Spinal cord (tissue), 9 donors: ENCODE measurements at regions not wholly inside any gene's neighbourhood (a gene's known extent, or its start where the extent isn't known, plus 50 kb on each side); places are given as distances from the start of the nearest gene placed in this dataset.

Experiments used
- DNase-seq, 6 donors: peaks; one replicate each; pipeline versions ENCODE4 v3.0.0 to v3.0.0-alpha.2; 2013 to 2015; ENCODE audit warnings: low spot score in 6 of 6, low read depth in 4 of 6
- H3K27ac ChIP-seq: one replicate; pipeline ENCODE4 v1.5.1; 2013; ENCODE audit warnings: low read depth, low read length, control low read depth
- H3K27me3 ChIP-seq: one replicate; pipeline ENCODE4 v1.6.1; 2013; ENCODE audit warnings: low read length; ENCODE audit not compliant: control insufficient read depth, insufficient read depth
- H3K36me3 ChIP-seq: one replicate; pipeline ENCODE4 v1.6.1; 2013; ENCODE audit warnings: low read length; ENCODE audit not compliant: control insufficient read depth, insufficient read depth
- H3K4me1 ChIP-seq: one replicate; pipeline ENCODE4 v1.6.1; 2013; ENCODE audit warnings: low read length; ENCODE audit not compliant: control insufficient read depth, insufficient read depth
- H3K4me3 ChIP-seq: one replicate; pipeline ENCODE4 v1.5.1; 2013; ENCODE audit warnings: low read depth, low read length, control low read depth
- H3K9me3 ChIP-seq: one replicate; pipeline ENCODE4 v1.6.1; 2013; ENCODE audit warnings: low read length; ENCODE audit not compliant: control insufficient read depth, insufficient read depth
- WGBS: methylation state at CpG from one replicate; pipeline ENCODE4 v1.1.5; 2013; ENCODE audit warnings: missing lambda C conversion rate; ENCODE audit not compliant: insufficient coverage; 5-methylcytosine and 5-hydroxymethylcytosine counted together
- donor health status: healthy.

DNA sequence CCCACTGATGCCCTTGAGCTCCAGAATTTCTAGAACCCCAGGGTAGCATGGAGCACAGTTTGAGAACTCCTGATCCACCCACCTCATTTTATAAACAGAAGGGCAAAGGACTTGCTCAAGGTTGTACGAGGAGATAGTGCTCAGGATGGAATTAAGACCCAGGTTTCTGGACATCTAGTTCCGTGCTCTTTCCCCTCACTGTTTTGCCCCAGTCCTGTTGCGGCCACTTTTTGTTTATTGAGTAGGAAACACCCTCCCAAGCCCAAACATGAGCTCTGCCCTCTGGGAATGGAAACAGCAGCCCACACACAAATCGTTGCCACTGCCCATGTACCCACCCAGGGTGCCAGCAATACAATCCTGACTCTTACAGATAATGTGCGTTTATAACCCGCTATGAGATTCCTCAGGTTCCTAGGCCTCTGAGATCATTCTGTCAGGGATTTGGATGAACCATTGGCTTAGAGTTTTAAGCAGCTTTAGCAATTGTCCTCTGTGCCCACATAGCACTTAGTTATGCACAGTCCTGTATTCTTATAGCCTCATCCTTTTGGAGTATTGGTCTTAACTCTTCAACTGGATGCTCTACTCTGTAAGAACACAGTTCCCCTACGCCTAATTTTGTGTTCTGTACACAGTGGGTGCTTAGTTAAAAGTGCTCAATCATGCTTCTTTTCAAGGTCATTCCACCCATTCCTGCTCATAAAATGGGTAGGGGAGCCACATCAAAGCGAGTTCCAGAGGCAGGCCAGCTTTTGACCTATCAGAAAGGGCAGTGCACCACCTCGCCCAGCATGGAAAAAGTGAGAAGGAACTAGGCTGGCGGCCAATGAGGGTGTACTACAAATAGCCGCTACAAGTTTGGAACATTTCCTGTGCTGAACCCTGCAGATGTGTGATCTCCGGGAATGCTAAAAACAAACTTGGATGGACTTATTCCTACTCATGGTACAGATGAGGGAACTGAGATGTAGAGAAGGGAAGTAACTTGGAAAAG, 60.3 kb upstream of the IGFBP2 start:
- no peak overlapping the region for H3K27ac ChIP-seq
- peak in 1 of 6 donors; percentile 49 for DNase-seq
- no peaks in the 10 kb centered on the region for H3K36me3 ChIP-seq
- no peak overlapping the region for H3K4me3 ChIP-seq
- no peaks in the 10 kb centered on the region for H3K27me3 ChIP-seq
- H3K9me3 ChIP-seq: no peaks in the 10 kb centered on the region
- 79% methylated on average over 8 of the region's 12 CpGs for WGBS
- no peaks in the 10 kb centered on the region for H3K4me1 ChIP-seq

DNA sequence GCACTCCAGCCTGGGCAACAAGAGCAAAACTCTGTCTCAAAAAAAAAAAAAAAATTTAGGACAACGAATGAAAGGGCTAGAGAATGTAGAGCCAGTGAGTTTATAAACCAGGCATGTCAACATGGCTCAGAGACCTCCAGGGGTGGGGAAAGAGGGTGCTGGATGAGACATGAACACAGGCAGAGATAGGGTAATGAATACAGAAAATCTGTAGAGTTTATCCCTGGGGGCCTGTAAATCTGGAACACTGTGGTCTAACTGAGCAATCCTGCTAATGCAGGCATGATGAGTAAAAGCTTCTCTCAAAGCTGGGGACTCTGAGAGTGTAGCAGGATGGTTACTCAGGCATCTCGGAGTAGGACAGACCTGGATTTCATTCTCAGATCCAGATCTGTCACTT, 59.2 kb upstream of the IGFBP2 start:
- DNase-seq: no peak
- H3K4me3 ChIP-seq: no peak overlapping the region
- H3K4me1 ChIP-seq: no peaks in the 10 kb centered on the region
- no peaks in the 10 kb centered on the region for H3K27me3 ChIP-seq
- H3K36me3 ChIP-seq: no peaks in the 10 kb centered on the region
- no peak overlapping the region for H3K27ac ChIP-seq
- no CpG with 5 or more reads among the region's 2 CpGs for WGBS
- no peaks in the 10 kb centered on the region for H3K9me3 ChIP-seq

DNA sequence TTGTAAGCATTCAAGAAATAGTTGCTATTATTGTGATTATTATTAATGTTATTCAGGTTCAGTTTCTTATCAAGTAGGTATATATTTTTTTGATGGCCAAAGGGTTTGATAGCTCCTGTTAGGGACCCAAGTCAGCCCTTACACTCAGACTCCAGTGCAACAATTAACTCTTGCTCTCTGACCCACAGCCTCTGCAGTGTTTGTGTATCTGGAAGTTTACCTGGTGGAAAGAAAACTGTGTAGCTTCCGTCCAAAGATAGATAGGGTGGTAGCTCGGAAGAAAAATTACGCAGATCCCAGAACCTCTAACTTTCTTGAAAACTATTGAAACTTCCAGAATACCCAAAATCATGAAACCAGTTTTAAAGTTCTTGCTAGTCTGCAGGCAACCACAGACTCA, 58.6 kb upstream of the IGFBP2 start:
- Histone ChIP-seq H3K27ac (no peak overlapping the region), H3K4me3 (no peak overlapping the region), H3K36me3 (no peaks in the 10 kb centered on the region), H3K9me3 (no peaks in the 10 kb centered on the region), H3K4me1 (no peaks in the 10 kb centered on the region), H3K27me3 (no peaks in the 10 kb centered on the region)
- no CpG with 5 or more reads among the region's 3 CpGs for WGBS
- no peak for DNase-seq

DNA sequence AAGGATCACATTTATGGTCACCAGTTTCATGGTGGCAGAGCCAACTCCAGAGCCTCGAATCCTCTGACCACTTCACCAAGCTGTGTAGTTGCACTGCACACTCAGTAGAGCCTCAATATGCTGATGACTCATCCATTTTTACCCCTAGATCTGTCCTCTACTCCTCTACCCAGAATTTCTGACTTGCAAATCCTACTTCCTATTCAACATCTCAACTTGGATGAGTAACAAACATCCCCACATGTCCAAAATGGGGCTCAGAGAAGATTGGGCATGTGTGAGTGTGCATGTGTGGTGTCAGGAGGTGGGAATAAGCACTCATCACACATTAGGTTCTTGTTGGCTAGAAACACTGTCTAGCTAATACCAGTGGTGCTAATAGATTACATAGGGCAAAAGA, 57.8 kb upstream of the IGFBP2 start:
- Histone ChIP-seq H3K4me1 (no peaks in the 10 kb centered on the region), H3K36me3 (no peaks in the 10 kb centered on the region), H3K9me3 (no peaks in the 10 kb centered on the region), H3K27me3 (no peaks in the 10 kb centered on the region), H3K4me3 (no peak overlapping the region), H3K27ac (no peak overlapping the region)
- no peak for DNase-seq
- 94% methylated on average over 1 of the region's 1 CpG for WGBS

DNA sequence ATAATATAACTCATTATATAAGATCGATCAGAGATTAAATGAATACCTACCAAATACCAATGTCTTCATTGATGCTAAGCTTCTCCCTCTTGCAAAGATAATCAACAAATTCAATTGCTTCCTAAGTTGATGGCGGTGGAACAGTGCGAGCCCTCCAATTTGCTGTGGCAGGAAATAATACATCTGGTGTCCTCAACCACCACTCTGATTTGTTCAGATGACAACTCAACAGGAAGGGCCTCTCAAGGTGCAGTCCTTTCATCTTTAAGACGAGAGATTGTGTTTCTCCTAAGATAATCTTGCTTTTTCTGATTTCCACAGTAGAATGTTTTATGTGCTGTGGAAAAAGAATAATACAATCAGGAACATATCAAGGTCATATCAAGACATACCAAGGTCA, 56.6 kb upstream of the IGFBP2 start:
- no peaks in the 10 kb centered on the region for H3K9me3 ChIP-seq
- no peaks in the 10 kb centered on the region for H3K36me3 ChIP-seq
- H3K4me1 ChIP-seq: no peaks in the 10 kb centered on the region
- H3K27me3 ChIP-seq: no peaks in the 10 kb centered on the region
- no peak overlapping the region for H3K4me3 ChIP-seq
- DNase-seq: no peak
- WGBS: 84% methylated on average over 2 of the region's 4 CpGs
- no peak overlapping the region for H3K27ac ChIP-seq

DNA sequence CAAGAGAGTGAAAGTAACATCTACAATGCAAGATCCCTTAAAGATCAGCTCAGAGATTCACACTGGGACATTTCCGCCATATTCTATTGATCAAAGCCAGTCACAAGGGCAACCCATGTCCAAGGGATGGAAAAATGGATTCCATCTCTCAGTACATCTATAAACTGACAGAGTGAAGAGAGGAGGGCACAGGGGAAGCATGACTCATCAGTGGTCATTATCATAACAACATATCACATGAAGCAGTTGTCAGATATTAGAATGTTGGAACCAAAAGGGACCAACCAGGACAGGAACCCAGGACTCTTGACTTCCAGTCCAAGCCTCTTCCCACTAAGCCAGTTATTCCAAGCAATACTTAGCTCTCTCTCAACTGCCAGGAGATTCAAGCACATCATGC, 54.9 kb upstream of the IGFBP2 start:
- no peak overlapping the region for H3K27ac ChIP-seq
- no peaks in the 10 kb centered on the region for H3K27me3 ChIP-seq
- H3K36me3 ChIP-seq: no peaks in the 10 kb centered on the region
- H3K4me1 ChIP-seq: peaks cover 4% of the 10 kb centered on the region
- no peak for DNase-seq
- no CpG with 5 or more reads among the region's 1 CpG for WGBS
- H3K9me3 ChIP-seq: no peaks in the 10 kb centered on the region
- no peak overlapping the region for H3K4me3 ChIP-seq

DNA sequence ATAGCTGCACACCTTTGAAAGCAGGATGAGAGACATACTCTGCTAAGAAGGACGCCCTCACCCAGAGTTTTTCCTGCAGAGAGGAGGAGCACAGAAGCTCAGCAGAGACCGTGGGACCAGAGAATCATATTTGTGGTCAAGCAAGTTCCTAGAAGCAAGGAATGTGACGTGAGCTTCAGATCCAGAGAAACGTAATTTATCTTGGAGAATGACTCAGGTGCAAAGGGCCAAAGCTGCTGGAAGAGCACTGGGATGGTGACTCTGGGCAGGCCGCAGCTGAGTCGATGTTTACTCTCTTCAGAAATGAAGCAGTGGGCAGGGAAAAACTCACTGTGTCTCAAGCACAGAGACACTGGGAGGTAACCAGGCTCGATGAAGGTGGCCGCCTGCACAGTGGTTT, 50.1 kb upstream of the IGFBP2 start:
- H3K27me3 ChIP-seq: no peaks in the 10 kb centered on the region
- H3K4me3 ChIP-seq: no peak overlapping the region
- 89% methylated on average over 8 of the region's 8 CpGs for WGBS
- peak overlapping the region; percentile 51 for H3K27ac ChIP-seq
- H3K4me1 ChIP-seq: peaks cover 18% of the 10 kb centered on the region
- H3K9me3 ChIP-seq: no peaks in the 10 kb centered on the region
- no peaks in the 10 kb centered on the region for H3K36me3 ChIP-seq
- DNase-seq: no peak
